KG1 (cell line): ENCODE measurements at regions not wholly inside any gene's neighbourhood (a gene's known extent, or its start where the extent isn't known, plus 50 kb on each side); places are given as distances from the start of the nearest gene placed in this dataset.
"Not testable (repeated sequence)": the region's sequence is repeated elsewhere in the genome, so short reads cannot be mapped to it uniquely, and the experiment has no call there.

ENCODE experiments used
- DNase-seq: peaks from one replicate; lab custom pipeline; 2025; lab: John Stamatoyannopoulos, UW

DNA sequence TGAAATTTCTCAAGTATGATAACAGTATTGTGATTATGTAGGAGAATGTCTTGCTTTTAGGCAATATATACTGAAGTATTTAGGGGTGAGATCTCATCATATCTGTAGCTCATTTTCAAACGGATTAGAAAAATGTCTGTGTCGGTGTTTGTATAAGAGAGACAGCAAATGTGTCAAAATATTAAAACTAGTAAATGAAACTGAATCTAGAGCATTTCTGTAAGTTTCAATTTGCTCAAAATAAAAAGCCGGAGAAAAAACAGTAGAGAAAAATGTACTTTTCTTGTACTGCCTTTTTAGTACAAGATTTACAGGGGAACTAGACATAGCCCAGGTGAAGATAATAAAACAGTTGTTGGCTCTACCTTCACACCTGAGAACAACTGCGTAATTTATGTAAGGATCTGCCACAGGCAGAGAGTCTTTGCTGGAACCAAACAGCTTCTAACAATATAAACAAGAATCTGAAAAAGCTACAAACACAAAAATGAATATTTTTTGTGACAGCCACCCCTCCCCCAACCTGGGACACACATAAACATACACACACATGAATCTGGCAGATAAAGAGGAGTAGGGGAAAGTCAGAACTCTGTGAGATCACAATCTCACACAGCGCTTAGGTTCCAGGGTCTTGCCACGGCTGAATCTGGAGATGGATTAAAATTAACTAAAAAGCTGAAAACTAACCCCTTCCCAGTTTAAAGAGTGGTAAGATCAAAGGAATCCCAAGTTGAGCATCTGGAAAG, 153.3 kb downstream of the AVL9 start:
- DNase-seq: no peak

DNA sequence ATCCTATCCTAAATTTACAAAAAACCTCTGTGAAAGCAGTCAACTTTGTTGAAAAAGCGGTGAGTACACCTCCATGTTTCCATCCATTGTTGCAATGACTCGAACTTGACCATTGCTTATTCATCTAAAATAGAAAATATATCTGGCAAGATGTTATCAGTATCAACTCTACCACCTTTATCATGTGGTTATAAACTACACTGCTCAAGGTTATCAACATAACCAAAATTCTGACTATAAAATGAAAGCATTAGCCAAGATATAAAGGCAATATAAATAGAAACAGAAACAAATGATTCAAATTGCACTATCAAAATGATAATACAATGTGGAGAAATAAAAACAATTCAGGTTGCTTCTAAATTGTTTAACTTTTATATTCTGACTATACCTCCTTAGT, 150.0 kb downstream of the AVL9 start:
- DNase-seq: not testable (repeated sequence)

DNA sequence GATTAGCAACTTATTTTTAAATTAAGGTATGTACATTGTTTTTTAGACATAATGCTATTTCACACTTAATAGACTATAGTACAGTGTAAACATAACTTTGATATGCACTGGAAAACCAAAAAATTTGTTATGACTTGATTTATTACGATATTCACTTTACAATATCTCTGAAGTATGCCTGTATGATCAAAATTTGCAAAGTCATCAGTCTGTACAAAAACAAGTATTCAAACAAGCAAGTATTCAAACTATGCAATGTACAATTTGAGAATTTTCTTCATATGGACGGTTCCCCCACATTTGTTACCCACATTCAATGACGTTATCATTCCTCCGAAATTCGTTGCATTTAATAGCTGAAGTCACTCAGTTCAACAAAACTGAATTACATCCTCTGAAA, 147.9 kb downstream of the AVL9 start:
- DNase-seq: no peak

DNA sequence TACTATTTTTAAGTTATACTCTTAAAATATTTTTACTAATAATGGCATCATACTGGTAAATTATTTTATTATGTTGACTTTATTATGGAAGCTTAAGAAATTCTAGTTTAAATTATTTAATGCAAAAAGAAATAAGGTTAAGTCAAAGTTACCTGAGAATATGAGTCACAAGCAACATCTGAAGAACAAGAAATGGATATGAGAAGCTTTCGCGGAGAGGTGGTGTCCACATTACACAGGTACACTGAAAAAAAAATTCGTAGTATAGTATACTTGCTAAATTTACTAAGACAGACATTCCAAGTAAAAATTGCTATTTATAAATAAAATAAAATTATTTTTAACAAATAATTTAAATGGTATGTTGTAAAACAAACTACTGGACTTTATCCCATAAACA, 143.8 kb downstream of the AVL9 start:
- DNase-seq: no peak

DNA sequence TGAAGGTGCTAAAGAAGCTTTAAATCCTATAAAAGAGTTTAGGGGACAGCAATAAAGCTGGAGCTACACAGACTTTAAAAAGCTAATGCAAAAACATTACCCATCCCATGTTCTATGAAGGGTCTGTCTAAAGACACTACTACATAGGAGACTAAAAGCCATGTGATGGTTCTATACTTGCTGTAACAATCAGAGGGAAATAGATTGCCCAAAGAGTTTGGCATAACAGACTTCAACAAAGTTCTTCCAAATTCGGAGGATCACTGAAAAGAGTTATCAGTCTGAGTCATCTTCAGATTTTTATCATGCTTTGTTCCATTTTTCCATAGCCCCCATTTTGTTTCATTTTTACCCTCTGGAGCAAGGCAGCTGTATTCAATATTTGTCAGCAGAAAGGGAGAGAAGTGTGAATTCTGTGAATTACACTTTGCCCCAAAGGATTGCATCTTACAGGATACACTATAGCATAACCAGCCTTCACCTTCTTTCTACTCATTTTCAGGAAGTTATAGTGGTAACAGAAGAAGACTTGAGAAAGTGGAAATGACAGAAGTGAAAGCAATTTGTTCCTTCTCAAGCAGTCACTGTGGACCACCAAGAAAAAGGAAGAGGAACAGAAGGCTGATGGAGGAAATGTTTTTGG, 143.3 kb downstream of the AVL9 start:
- DNase-seq: not testable (repeated sequence)
